ENCODE measurements at regions not wholly inside any gene's neighbourhood (a gene's known extent, or its start where the extent isn't known, plus 50 kb on each side); places are given as distances from the start of the nearest gene placed in this dataset.

- TF ChIP-seq CTCF (IDR thresholded peaks at IDR 0.05) (no peak), POLR2A (IDR thresholded peaks at IDR 0.05) (no peak), POLR2AphosphoS5 (IDR thresholded peaks at IDR 0.05) (no peak)
These were observed 139.8 kb upstream of the ZC3H15 start for GRCh38 chr2:186346216-186346615.
